Nephron progenitor cell (in vitro differentiated cells): ENCODE measurements at regions not wholly inside any gene's neighbourhood (a gene's known extent, or its start where the extent isn't known, plus 50 kb on each side); places are given as distances from the start of the nearest gene placed in this dataset.

Experiments used
- DNase-seq: peaks from one replicate; pipeline ENCODE4 v3.0.0; 2021
- H3K27ac Mint-ChIP-seq: 2 replicates; pipeline ENCODE4 v1.8.0; 2021; ENCODE audit warnings: mild to moderate bottlenecking, moderate library complexity, mixed read lengths
- H3K27me3 Mint-ChIP-seq: 2 replicates; pipeline ENCODE4 v1.8.0; 2021; ENCODE audit warnings: mild to moderate bottlenecking, low read depth, mixed read lengths; ENCODE audit not compliant: poor library complexity
- H3K36me3 Mint-ChIP-seq: 2 replicates; pipeline ENCODE4 v1.8.0; 2021; ENCODE audit warnings: low read depth, mixed read lengths
- H3K4me1 Mint-ChIP-seq: 2 replicates; pipeline ENCODE4 v1.8.0; 2021; ENCODE audit warnings: mixed read lengths
- H3K4me3 Mint-ChIP-seq: 2 replicates; pipeline ENCODE4 v1.8.0; 2021; ENCODE audit warnings: mild to moderate bottlenecking, moderate library complexity, mixed read lengths
- H3K9me3 Mint-ChIP-seq: 2 replicates; pipeline ENCODE4 v1.8.0; 2021; ENCODE audit warnings: mild to moderate bottlenecking, moderate library complexity, mixed read lengths
- TF ChIP-seq, protein P1 (sequence below): fragments of 200-600 bp; sonication (generic); IDR thresholded peaks from 2 replicates; pipeline ENCODE4 v1.5.0; 2021; ENCODE audit warnings: antibody characterized with exemption

DNA sequence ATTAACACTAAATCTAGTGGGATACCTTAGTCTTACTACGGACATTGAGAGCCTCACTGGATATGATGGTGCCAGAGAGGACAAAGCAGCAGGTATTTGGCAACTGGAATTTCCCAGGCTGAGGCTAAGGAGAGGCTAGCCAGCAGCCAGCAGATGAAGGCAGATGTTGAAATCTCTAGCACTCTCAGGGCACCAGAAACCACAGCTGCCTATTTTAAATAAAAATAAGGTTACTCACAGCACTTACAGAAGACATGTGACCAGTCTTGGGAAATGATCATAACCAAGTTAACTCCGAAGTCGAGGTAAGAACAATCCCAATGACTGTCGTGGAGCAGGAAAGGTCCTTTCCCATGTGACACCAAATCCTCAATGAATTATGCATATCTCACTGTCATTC lies 1726.0 kb downstream of the EFNB2 start:
- TF ChIP-seq, protein P1, sequence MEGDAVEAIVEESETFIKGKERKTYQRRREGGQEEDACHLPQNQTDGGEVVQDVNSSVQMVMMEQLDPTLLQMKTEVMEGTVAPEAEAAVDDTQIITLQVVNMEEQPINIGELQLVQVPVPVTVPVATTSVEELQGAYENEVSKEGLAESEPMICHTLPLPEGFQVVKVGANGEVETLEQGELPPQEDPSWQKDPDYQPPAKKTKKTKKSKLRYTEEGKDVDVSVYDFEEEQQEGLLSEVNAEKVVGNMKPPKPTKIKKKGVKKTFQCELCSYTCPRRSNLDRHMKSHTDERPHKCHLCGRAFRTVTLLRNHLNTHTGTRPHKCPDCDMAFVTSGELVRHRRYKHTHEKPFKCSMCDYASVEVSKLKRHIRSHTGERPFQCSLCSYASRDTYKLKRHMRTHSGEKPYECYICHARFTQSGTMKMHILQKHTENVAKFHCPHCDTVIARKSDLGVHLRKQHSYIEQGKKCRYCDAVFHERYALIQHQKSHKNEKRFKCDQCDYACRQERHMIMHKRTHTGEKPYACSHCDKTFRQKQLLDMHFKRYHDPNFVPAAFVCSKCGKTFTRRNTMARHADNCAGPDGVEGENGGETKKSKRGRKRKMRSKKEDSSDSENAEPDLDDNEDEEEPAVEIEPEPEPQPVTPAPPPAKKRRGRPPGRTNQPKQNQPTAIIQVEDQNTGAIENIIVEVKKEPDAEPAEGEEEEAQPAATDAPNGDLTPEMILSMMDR, result no peak
- Mint-ChIP-seq H3K27me3 (peaks cover 3% of the 10 kb centered on the region), H3K4me1 (no peaks in the 10 kb centered on the region), H3K36me3 (no peaks in the 10 kb centered on the region), H3K4me3 (no peak overlapping the region), H3K9me3 (no peaks in the 10 kb centered on the region), H3K27ac (no peak overlapping the region)
- DNase-seq, result no peak

DNA sequence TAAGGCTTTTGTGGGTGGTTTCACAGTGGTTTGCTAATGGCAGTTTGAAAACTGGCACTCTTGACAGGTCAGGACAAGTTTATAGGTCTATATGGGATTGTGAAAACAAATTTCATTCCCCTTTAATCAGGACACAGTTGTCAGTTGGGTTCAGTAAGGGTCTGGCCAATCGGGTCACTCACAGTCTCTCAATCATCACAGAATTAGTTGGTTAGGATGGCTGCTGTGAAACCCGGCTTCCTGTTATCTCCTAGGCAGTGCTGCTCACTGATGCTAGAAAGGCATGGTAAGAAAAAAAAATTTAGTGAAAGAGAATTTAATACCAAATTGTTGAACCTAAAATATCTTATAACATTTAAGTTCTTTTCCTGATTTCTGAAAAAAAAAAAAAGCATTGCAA lies 1730.1 kb downstream of the EFNB2 start:
- H3K27me3 Mint-ChIP-seq, result peaks cover 3% of the 10 kb centered on the region
- H3K27ac Mint-ChIP-seq, result no peak overlapping the region
- TF ChIP-seq, protein P1, result no peak
- H3K4me1 Mint-ChIP-seq, result no peaks in the 10 kb centered on the region
- H3K4me3 Mint-ChIP-seq, result no peak overlapping the region
- DNase-seq, result no peak
- no peaks in the 10 kb centered on the region for H3K9me3 Mint-ChIP-seq
- no peaks in the 10 kb centered on the region for H3K36me3 Mint-ChIP-seq

DNA sequence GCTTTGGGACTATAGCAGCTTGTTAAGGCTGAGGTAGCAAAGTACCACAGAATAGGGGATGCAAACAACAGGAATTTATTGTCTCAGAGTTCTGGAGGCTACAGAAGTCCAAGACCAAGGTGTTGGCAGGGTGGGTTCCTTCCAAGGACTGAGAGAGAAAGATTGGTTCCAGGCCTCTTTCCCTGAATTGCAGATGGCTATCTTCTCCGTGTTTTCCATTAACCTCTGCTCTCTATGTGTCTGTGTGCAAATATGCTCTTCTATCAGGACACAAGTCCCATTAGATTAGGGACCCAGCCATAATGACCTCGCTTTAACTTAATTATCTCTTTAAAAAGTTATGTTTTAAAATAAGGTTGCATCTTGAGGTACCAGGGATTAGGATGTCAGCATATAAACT lies 1732.9 kb upstream of the SLC10A2 start:
- H3K27me3 Mint-ChIP-seq, result no peaks in the 10 kb centered on the region
- no peaks in the 10 kb centered on the region for H3K36me3 Mint-ChIP-seq
- H3K4me3 Mint-ChIP-seq, result no peak overlapping the region
- no peaks in the 10 kb centered on the region for H3K9me3 Mint-ChIP-seq
- H3K4me1 Mint-ChIP-seq, result no peaks in the 10 kb centered on the region
- no peak overlapping the region for H3K27ac Mint-ChIP-seq
- TF ChIP-seq, protein P1, result no peak
- no peak for DNase-seq

DNA sequence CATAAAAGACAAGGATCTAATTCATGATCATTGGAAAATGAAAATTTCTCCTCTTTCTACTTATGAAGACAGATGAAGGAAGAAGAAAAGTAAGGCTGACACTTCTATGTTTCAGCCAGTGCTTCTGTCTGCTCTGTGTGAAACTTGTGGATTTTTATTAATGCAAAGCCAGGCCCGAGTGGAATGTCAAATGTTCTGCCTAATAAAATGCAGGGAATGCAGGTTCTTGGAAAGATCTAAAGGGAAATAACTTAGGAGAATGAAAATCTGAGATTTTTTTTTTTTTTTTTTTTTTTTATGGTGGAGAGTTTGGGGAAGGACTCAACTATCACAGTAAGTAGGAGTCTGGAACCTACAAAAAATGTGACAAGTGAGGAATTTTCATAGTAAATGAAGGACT lies 1732.3 kb upstream of the SLC10A2 start:
- Mint-ChIP-seq H3K4me3 (no peak overlapping the region), H3K36me3 (no peaks in the 10 kb centered on the region), H3K4me1 (no peaks in the 10 kb centered on the region), H3K27me3 (peaks cover 4% of the 10 kb centered on the region), H3K9me3 (no peaks in the 10 kb centered on the region), H3K27ac (no peak overlapping the region)
- TF ChIP-seq, protein P1, result no peak
- no peak for DNase-seq

DNA sequence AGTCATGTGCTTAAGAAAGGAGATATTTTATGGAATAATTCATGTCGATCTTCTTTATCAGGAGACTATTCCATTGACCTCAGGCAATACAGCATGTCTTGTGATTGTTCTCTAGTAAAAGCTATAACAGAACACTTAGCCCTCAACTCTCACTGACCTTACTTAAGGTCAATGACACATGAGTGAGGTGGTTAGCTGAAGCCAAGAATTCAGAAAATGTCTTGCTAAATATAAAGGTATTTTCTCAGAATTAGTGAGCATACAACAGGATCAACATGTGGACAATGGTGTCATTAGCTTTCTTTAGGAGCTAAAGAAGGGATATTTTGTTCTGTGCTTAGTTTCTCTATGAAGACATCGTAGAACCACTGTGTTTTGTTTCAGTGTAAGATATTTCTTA lies 1730.4 kb upstream of the SLC10A2 start:
- peaks cover 5% of the 10 kb centered on the region for H3K27me3 Mint-ChIP-seq
- H3K4me3 Mint-ChIP-seq, result no peak overlapping the region
- H3K9me3 Mint-ChIP-seq, result no peaks in the 10 kb centered on the region

DNA sequence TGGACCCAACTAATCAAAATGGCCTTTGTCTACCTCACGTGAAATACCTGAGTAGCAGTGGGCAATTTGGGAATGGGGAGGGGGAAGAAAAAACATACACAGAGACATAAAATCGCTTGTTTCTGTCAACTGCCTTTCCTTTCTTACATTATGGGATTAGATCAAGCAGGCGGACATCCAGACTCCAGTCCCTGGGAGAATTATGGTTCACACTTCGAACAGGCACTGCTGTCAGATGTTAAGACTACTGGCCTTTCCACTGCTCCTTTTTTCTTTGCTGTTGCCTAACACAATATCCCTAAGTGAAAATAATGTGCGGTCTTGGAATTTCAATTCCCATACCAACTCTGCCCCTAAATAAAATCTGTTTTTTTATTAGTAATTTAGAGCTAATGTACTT lies 1719.7 kb upstream of the SLC10A2 start:
- TF ChIP-seq, protein P1, result no peak
- H3K9me3 Mint-ChIP-seq, result peaks cover 3% of the 10 kb centered on the region
- H3K27ac Mint-ChIP-seq, result peak overlapping the region; percentile 85
- DNase-seq, result no peak
- peaks cover 21% of the 10 kb centered on the region for H3K4me1 Mint-ChIP-seq
- peaks cover under 1% of the 10 kb centered on the region for H3K27me3 Mint-ChIP-seq
- H3K4me3 Mint-ChIP-seq, result no peak overlapping the region
- H3K36me3 Mint-ChIP-seq, result no peaks in the 10 kb centered on the region

More for the DNA sequence above, 1730.4 kb upstream of the SLC10A2 start:
- TF ChIP-seq, protein P1, result no peak
- Mint-ChIP-seq H3K27ac (no peak overlapping the region), H3K36me3 (no peaks in the 10 kb centered on the region), H3K4me1 (no peaks in the 10 kb centered on the region)
- no peak for DNase-seq
